Islet precursor cell (in vitro differentiated cells): ENCODE measurements at regions not wholly inside any gene's neighbourhood (a gene's known extent, or its start where the extent isn't known, plus 50 kb on each side); places are given as distances from the start of the nearest gene placed in this dataset.
"Not testable (repeated sequence)": the region's sequence is repeated elsewhere in the genome, so short reads cannot be mapped to it uniquely, and the experiment has no call there.

ENCODE experiments used
- DNase-seq: peaks from one replicate; pipeline ENCODE4 v3.0.0-alpha.2; 2018

- DNase-seq, result not testable (repeated sequence)
Measured at GRCh38 chr1:78203410-78203982, 157.7 kb downstream of the GIPC2 start.

GRCh38 chr1:78210175-78210574 lies 164.4 kb downstream of the GIPC2 start:
- DNase-seq, result no peak

GRCh38 chr1:78211483-78212092 lies 165.8 kb downstream of the GIPC2 start:
- DNase-seq, result no peak

GRCh38 chr1:78214334-78214733 lies 168.6 kb downstream of the GIPC2 start:
- DNase-seq, result no peak

- no peak for DNase-seq
Measured at GRCh38 chr1:78222225-78222959, 176.6 kb downstream of the GIPC2 start.

GRCh38 chr1:78222960-78223358 lies 177.2 kb downstream of the GIPC2 start:
- no peak for DNase-seq

GRCh38 chr1:78223417-78224215 lies 177.8 kb downstream of the GIPC2 start:
- DNase-seq, result no peak

GRCh38 chr1:78224246-78224785 lies 178.6 kb downstream of the GIPC2 start:
- no peak for DNase-seq

- DNase-seq, result no peak
Measured at GRCh38 chr1:78224861-78225552, 179.2 kb downstream of the GIPC2 start.

GRCh38 chr1:78226784-78227183 lies 181.0 kb downstream of the GIPC2 start:
- DNase-seq, result no peak

GRCh38 chr1:78227705-78228635 lies 182.2 kb downstream of the GIPC2 start:
- no peak for DNase-seq

- DNase-seq, result no peak
Measured at GRCh38 chr1:78229344-78229743, 183.6 kb downstream of the GIPC2 start.

- no peak for DNase-seq
Measured at GRCh38 chr1:78231477-78231876, 185.7 kb downstream of the GIPC2 start.

- DNase-seq, result no peak
Measured at GRCh38 chr1:78231894-78232293, 186.1 kb downstream of the GIPC2 start.

- DNase-seq, result no peak
Measured at GRCh38 chr1:78232630-78233029, 186.9 kb downstream of the GIPC2 start.

GRCh38 chr1:78234496-78234895 lies 188.7 kb downstream of the GIPC2 start:
- DNase-seq, result no peak

- no peak for DNase-seq
Measured at GRCh38 chr1:78236716-78237115, 190.9 kb downstream of the GIPC2 start.

GRCh38 chr1:78237364-78237916 lies 191.7 kb downstream of the GIPC2 start:
- no peak for DNase-seq

GRCh38 chr1:78240191-78240590 lies 194.4 kb downstream of the GIPC2 start:
- no peak for DNase-seq

- DNase-seq, result no peak
Measured at GRCh38 chr1:78240755-78241154, 195.0 kb downstream of the GIPC2 start.

GRCh38 chr1:78247079-78247478 lies 201.3 kb downstream of the GIPC2 start:
- no peak for DNase-seq
